HG03521 (cell line): ENCODE measurements at regions not wholly inside any gene's neighbourhood (a gene's known extent, or its start where the extent isn't known, plus 50 kb on each side); places are given as distances from the start of the nearest gene placed in this dataset.

Experiments used
- ATAC-seq: cut with Tn5 transposase; IDR thresholded peaks from one replicate; pipeline ENCODE4 v1.9.1; 2021; ENCODE audit warnings: mild to moderate bottlenecking, moderate library complexity; ENCODE audit not compliant: unreplicated experiment

- ATAC-seq = no peak
Measured at GRCh38 chr16:76899767-76900166, 291.2 kb upstream of the MON1B start.

GRCh38 chr16:76900285-76901263 is 290.4 kb upstream of the MON1B start:
- ATAC-seq = no peak

DNA sequence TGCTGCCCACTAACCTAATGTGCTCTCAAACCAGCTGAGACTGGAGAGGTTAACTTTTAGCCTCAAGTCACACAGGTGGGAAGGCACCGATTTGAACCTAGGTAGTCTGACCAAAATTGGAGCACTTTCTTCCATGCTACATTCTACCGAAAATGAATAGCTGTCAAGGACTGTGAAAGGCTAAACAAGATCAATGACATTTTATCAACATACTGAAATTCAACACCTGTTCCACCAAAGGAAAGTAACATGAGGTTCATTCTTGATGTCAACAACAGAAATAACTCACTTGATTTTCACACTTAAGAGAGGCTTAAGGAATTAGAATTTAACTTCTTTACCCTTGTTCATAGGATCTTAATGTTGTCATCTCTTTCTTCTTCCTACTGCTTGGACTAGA is 284.4 kb upstream of the MON1B start:
- no peak for ATAC-seq

DNA sequence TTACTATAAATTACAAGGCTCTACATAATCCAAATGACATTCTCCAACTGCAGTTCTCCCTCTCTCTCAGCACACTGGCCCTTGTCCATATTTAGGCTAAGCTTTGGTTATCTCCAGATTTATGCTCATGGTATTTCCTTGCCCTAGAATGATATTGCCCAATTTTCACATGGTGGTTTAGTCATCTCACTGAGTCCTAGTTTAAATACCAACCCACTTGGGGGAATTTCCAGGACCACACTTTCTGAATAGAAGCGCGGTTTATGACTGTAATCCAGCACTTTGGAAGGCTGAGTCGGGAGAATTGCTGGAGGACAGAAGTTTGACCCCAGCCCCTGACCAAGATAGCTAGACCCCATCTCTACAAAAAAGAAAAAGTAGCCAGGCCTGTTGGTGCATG is 280.1 kb upstream of the MON1B start:
- ATAC-seq = no peak

- ATAC-seq = no peak
Measured at GRCh38 chr16:76913046-76913445, 277.9 kb upstream of the MON1B start.

DNA sequence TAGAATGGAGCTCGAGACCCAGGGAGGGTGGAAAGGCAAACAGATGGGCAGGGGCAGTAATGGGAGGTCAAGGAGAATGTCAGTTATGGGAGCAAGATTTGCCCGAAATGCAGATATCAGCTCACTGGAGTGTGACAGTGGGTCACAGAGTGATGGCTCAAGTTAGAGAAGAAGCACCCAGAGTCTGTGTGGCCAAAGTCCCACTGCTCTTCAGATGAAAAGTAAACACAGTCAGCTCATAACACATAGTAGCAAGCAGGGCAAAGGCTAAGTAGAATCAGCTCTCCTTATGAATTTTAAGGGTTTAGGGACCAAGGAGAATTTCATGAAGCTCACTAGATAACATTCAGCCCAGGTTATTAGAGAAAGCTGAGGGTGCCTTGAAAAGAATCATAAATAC is 264.9 kb upstream of the MON1B start:
- no peak for ATAC-seq

DNA sequence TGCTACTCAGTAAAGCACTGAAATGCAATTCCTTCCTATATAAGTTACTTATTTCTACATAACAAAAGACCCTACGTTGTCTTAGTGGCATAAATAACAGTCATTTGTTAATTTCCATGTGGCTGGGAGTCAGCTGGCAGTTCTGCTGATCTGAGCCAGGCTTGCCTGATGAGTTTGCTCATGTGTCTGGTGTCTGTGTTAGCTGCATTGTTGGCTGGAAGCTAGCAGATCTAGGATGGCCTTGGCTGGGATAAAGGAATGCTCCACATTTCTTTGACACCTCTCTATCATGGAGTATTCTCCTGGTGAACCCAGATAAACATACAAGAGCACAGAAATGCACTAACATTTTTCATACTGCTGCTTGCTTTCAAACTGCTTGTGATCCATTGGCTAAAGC is 264.4 kb upstream of the MON1B start:
- no peak for ATAC-seq

- no peak for ATAC-seq
Measured at GRCh38 chr16:76931186-76931585, 259.8 kb upstream of the MON1B start.

- no peak for ATAC-seq
Measured at GRCh38 chr16:76932541-76933211, 258.3 kb upstream of the MON1B start.

DNA sequence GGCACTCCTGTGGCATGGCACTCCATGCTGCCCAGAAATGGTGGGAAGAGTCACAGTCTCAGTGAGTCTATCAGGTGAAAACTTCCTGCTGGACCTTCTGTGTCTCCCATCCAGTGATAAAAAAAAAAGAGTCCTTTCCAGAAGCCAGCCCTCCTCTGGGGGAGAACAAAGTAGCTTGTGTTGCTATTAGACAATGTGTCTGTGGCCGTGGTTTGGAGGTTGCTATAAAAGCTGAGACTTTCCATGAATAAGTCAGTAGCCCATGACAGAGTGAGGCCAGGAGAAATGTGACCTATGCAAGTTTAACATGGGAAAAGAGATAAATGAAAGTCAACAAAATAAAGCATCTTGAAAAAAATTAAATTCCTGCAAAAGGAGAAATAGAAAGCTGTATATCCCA is 250.7 kb upstream of the MON1B start:
- no peak for ATAC-seq

DNA sequence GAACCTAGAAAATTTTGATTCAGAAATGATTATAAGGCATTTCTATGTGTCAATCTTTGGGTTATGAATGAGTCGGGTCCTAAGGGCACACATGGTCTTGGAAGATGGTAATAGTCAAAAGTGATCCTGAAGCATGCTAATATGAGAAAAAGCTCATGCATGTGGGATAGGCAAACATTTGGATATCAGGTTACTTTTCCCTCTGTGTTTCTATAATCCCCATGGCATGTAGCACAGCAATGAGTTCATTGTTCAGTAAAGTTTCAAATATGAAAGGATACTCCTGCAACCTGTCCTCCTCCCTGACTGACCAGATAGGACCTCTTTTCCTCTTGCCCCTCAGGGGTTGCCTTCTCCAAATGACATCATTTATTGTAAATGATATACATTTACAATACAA is 249.9 kb upstream of the MON1B start:
- ATAC-seq = no peak

DNA sequence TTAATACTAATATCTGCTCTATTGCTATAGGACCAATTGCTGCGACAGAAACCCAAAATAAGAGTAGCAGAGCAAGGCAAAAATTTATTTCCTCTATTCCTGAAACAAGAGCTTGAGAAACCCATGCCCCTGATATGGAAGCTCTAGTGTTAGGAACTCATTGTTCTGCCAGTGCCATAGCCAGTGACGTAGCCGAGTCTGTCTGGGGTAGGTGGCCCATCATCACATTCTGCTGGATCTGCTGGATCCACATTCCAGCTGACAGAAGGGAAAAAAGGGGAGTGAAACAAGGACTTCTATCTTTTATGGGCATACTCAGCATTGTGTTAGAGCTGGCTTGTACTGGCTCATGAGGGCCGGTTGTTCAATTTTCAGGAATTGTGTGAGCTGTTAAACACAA is 248.9 kb upstream of the MON1B start:
- no peak for ATAC-seq

GRCh38 chr16:76943921-76944320 is 247.1 kb upstream of the MON1B start:
- ATAC-seq = no peak

DNA sequence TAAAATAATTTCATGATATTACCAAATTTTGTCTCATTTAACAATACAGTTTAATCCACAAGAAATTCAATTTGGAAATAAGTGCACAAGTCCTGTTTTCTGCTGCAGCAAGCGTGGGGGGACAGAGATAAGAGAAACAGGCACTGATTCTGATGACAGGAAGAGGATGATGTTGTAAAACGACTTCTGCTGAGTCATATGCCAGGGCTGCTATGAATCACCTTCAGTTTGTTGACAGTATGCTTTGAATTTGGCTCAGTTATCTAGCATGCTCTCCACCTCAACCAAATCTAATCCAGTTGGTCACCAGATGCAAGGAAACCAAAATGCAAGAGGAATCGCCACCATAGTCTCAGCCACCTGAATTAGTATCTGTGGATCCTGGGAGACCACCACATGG is 244.1 kb upstream of the MON1B start:
- ATAC-seq = no peak

DNA sequence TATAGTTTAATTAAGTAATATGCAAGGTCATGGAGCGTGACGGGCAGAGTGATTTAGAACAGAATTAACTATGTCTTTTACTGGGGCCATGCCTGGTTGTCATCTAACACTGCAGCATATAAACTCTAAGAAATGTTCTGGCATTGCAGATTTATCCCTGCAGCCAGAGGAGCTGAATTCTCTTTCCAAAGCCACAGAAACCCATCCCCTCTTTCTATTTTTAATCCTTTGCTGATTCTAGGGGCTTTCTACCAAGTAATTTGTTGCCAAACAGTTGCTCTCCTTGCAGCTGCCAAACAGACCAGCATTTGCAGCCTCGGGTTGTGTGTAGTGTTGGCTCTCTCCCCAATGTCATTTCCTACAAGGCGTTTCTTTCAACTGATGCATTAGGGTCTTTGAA is 243.2 kb upstream of the MON1B start:
- no peak for ATAC-seq

- no peak for ATAC-seq
Measured at GRCh38 chr16:76955629-76956028, 235.4 kb upstream of the MON1B start.

DNA sequence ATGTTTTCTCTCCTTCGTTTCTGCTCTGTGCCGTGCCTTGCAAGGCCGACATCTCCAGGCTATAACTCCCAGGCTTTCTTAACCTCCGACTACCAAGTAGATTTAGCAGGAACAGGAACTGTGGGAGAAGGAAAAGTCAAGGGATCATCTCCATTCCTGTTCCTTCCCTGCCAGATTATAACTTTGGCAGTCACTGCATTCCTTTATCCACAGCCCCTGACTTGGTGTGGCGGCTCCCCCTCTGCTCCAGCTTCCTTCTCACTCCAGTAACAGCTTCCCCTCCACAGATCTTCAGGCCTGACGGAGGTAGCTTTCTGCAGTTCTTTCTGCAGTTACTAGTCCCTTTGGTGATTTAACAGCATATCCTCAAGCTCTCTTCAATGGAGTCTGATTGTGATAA is 234.6 kb upstream of the MON1B start:
- no peak for ATAC-seq

GRCh38 chr16:76956841-76957240 is 234.1 kb upstream of the MON1B start:
- ATAC-seq = no peak

DNA sequence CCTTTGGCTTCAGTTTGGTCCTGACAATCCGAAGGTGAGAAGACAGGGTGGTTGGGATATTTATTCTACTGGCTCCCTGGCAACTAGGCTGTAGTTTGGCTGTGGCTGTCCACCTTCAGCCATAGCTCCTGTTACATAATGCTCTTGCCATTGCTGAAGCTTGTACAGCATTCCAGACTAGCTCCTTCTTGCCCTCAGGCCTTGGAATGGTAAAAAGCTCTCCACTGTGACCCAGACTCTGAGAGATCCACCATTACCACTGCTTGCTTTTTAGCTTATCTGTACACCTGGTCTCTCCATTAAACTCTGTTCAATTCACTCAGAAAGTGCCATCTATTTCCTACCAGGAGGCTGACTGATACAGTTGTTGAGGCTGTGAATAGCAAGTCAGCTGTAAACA is 231.8 kb upstream of the MON1B start:
- no peak for ATAC-seq

DNA sequence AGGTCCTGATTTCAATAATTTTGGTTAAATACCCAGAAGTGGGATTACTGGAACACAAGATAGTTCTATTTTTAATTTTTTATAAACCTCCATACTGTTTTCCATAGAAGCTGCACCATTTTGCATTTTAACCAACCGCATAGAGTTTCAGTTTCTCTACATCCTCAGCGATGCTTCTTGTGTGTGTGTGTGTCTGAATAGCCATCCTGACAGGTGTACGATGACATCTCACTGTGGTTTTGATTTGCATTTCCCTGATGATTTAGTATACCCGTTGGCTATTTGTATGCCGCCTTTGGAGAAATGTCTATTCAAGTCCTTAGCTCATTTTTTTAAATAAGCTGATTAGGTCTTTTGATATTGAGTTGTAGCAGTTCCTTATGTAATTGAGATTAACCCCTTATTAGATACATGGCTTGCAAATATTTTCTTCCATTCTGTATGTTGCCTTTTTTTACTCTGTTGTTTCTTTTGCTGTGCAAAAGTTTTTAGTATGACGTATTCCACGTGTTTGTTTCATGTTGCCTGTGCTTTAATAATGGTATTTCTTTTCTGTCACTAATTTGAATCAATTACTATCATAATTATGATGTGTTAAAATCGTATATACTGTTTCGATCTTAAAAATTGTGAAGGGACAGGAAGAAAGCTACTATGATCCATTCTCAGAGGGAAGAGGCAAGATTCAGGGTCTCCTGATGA is 227.2 kb upstream of the MON1B start:
- ATAC-seq = no peak

DNA sequence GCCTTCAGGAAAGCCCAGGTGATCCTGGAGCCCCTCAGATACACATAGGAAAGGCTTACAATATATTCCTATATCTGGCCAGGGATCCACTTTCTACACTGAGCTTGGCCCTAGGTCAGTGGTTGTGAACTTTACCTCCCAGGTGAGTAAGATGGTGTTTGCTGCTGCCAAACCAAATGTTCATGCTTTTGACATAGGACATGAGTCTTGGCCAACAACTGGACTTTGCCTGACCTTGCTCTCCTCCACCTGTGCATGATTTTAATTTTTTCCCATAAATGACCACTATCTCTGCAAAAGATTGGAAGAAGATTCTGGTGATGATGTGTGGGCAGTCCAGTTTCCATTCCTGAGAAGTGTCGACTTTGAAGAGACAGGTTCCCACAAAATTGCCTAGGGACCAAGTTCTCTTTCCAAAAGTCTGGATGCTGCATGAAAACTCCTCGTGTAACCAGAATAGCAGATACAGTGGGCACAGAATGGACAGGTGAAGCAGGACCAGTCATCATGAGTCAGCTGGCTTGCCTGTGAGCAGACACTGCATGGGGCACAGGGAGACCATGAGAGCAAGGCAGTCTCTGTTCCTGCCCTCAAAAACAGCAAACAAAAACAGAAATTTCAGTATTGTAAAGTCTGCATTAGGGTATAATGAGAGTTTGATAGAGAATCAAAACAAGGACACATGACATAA is 226.4 kb upstream of the MON1B start:
- no peak for ATAC-seq
